ENCODE measurements at regions not wholly inside any gene's neighbourhood (a gene's known extent, or its start where the extent isn't known, plus 50 kb on each side); places are given as distances from the start of the nearest gene placed in this dataset.

GRCh38 chr2:6769346-6769745 lies 96.4 kb downstream of the CMPK2 start:
- TF ChIP-seq REST (IDR thresholded peaks at IDR 0.05; ENCODE audit: borderline replicate concordance) (no peak), SMC3 (conservative IDR thresholded peaks at IDR 0.05; ENCODE audit: poor library complexity) (no peak), POLR2AphosphoS5 (IDR thresholded peaks at IDR 0.05) (no peak), EZH2 (IDR thresholded peaks at IDR 0.05; ENCODE audit: borderline replicate concordance, insufficient read depth, low read length, poor library complexity, severe bottlenecking) (no peak), EP300 (conservative IDR thresholded peaks at IDR 0.05; ENCODE audit: poor library complexity, severe bottlenecking) (no peak), RAD21 (conservative IDR thresholded peaks at IDR 0.05) (no peak), CTCF (IDR thresholded peaks at IDR 0.05; ENCODE audit: poor library complexity, severe bottlenecking) (no peak), TAF1 (IDR thresholded peaks at IDR 0.05; ENCODE audit: low read depth) (no peak), MXI1 (conservative IDR thresholded peaks at IDR 0.05; ENCODE audit: poor library complexity, severe bottlenecking) (no peak)
- Histone ChIP-seq H3K36me3 (ENCODE audit: insufficient read depth, low read length) (no peaks in the 10 kb centered on the region), H3K27ac (ENCODE audit: low read length) (no peak overlapping the region), H3K9ac (ENCODE audit: low read length) (no peak overlapping the region), H3F3A (ENCODE audit: insufficient read depth, low read length, poor library complexity, severe bottlenecking) (no peaks in the 10 kb centered on the region), H3K4me2 (ENCODE audit: low read length) (no peak overlapping the region), H3K79me2 (replicated peaks; ENCODE audit: insufficient read depth, low read length) (peaks cover 23% of the 10 kb centered on the region), H4K20me1 (ENCODE audit: insufficient read depth) (no peaks in the 10 kb centered on the region), H3K9me2 (ENCODE audit: insufficient read depth, low read length) (no peaks in the 10 kb centered on the region), H2AFZ (ENCODE audit: low read depth, low read length) (no peak overlapping the region), H3K9me3 (ENCODE audit: low read length) (no peaks in the 10 kb centered on the region), H3K4me3 (ENCODE audit: low read length) (no peak overlapping the region), H3K27me3 (ENCODE audit: insufficient read depth, low read depth, low read length) (no peaks in the 10 kb centered on the region)

GRCh38 chr2:6770006-6770405 lies 95.7 kb downstream of the CMPK2 start:
- Histone ChIP-seq H3F3A (ENCODE audit: insufficient read depth, low read length, poor library complexity, severe bottlenecking) (no peaks in the 10 kb centered on the region), H3K27ac (ENCODE audit: low read length) (no peak overlapping the region), H3K4me2 (ENCODE audit: low read length) (no peak overlapping the region), H3K36me3 (ENCODE audit: insufficient read depth, low read length) (no peaks in the 10 kb centered on the region), H3K27me3 (ENCODE audit: insufficient read depth, low read depth, low read length) (no peaks in the 10 kb centered on the region), H4K20me1 (ENCODE audit: insufficient read depth) (no peaks in the 10 kb centered on the region), H2AFZ (ENCODE audit: low read depth, low read length) (no peak overlapping the region), H3K79me2 (replicated peaks; ENCODE audit: insufficient read depth, low read length) (peaks cover 23% of the 10 kb centered on the region), H3K9me3 (ENCODE audit: low read length) (no peaks in the 10 kb centered on the region), H3K4me3 (ENCODE audit: low read length) (no peak overlapping the region), H3K9ac (ENCODE audit: low read length) (no peak overlapping the region), H3K9me2 (ENCODE audit: insufficient read depth, low read length) (no peaks in the 10 kb centered on the region)
- TF ChIP-seq POLR2AphosphoS5 (IDR thresholded peaks at IDR 0.05) = no peak
- TF ChIP-seq MXI1 (conservative IDR thresholded peaks at IDR 0.05; ENCODE audit: poor library complexity, severe bottlenecking) = no peak
- no peak for TF ChIP-seq EZH2 (IDR thresholded peaks at IDR 0.05; ENCODE audit: borderline replicate concordance, insufficient read depth, low read length, poor library complexity, severe bottlenecking)
- no peak for TF ChIP-seq RAD21 (conservative IDR thresholded peaks at IDR 0.05)
- TF ChIP-seq REST (IDR thresholded peaks at IDR 0.05; ENCODE audit: borderline replicate concordance) = no peak
- no peak for TF ChIP-seq SMC3 (conservative IDR thresholded peaks at IDR 0.05; ENCODE audit: poor library complexity)
- TF ChIP-seq EP300 (conservative IDR thresholded peaks at IDR 0.05; ENCODE audit: poor library complexity, severe bottlenecking) = no peak
- TF ChIP-seq TAF1 (IDR thresholded peaks at IDR 0.05; ENCODE audit: low read depth) = no peak
- TF ChIP-seq CTCF (IDR thresholded peaks at IDR 0.05; ENCODE audit: poor library complexity, severe bottlenecking) = no peak

All from neural cell (in vitro differentiated cells).